Ovary (tissue), 3 donors: ENCODE measurements at regions not wholly inside any gene's neighbourhood (a gene's known extent, or its start where the extent isn't known, plus 50 kb on each side); places are given as distances from the start of the nearest gene placed in this dataset.

Experiments used
- EP300 ChIP-seq: sonication (generic); formaldehyde crosslinking; IDR thresholded peaks from one replicate; pipeline ENCODE4 v1.6.1; 2017; ENCODE audit warnings: antibody characterized with exemption
- POLR2A ChIP-seq: fragments of 450-650 bp; IDR thresholded peaks from one replicate; pipeline ENCODE4 v1.6.1; 2017; ENCODE audit warnings: antibody characterized with exemption, mild to moderate bottlenecking, moderate library complexity
- TF ChIP-seq, protein P1 (sequence below), 3 donors: fragments of 450-650 bp in 2 of 3; fragments of 200-600 bp in 1 of 3; IDR thresholded peaks; one replicate each; pipeline versions ENCODE4 v1.5.1 to v1.8.0; 2016 to 2022; ENCODE audit warnings: antibody characterized with exemption in 3 of 3, mild to moderate bottlenecking in 1 of 3
- donor health status: DM: no; HTN: no; CAD: no.

DNA sequence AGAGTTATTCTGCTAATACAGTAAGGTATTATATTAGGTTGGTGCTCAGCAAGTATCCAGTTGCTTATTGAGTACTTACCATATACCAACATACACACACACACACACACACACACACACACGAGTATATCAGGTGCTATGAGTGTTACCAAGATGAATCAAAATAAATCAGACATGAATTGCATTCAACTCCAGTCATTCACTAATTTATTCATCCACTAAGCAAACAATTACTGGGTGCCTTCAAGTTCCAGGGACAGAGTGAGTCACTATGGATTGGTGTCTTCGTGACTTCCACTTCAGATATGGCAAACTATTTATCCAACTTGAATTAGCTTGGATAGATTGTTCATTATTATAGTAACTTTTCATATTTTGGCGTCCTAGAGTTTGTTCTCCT is 140.7 kb upstream of the SLC44A1 start:
- TF ChIP-seq, protein P1, sequence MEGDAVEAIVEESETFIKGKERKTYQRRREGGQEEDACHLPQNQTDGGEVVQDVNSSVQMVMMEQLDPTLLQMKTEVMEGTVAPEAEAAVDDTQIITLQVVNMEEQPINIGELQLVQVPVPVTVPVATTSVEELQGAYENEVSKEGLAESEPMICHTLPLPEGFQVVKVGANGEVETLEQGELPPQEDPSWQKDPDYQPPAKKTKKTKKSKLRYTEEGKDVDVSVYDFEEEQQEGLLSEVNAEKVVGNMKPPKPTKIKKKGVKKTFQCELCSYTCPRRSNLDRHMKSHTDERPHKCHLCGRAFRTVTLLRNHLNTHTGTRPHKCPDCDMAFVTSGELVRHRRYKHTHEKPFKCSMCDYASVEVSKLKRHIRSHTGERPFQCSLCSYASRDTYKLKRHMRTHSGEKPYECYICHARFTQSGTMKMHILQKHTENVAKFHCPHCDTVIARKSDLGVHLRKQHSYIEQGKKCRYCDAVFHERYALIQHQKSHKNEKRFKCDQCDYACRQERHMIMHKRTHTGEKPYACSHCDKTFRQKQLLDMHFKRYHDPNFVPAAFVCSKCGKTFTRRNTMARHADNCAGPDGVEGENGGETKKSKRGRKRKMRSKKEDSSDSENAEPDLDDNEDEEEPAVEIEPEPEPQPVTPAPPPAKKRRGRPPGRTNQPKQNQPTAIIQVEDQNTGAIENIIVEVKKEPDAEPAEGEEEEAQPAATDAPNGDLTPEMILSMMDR (IDR thresholded peaks at IDR 0.05), result no peak
- TF ChIP-seq POLR2A (no peak), EP300 (no peak)
